Brain microvascular endothelial cell (primary cell): ENCODE measurements at regions not wholly inside any gene's neighbourhood (a gene's known extent, or its start where the extent isn't known, plus 50 kb on each side); places are given as distances from the start of the nearest gene placed in this dataset.

Experiments
- DNase-seq: peaks from one replicate; pipeline ENCODE4 v3.0.0-alpha.2; 2020
- H3K27ac ChIP-seq: fragments of 250-450 bp; sonication (Bioruptor Pico); 2 replicates; pipeline ENCODE4 v1.5.1; 2020; ENCODE audit warnings: mild to moderate bottlenecking, moderate library complexity
- H3K27me3 ChIP-seq: fragments of 250-450 bp; sonication (Bioruptor Pico); replicated peaks from 2 replicates; pipeline ENCODE4 v1.5.1; 2020; ENCODE audit warnings: mild to moderate bottlenecking
- H3K36me3 ChIP-seq: fragments of 250-450 bp; sonication (Bioruptor Pico); replicated peaks from 2 replicates; pipeline ENCODE4 v1.5.1; 2020; ENCODE audit warnings: mild to moderate bottlenecking
- H3K4me3 ChIP-seq: 2 replicates; pipeline ENCODE4 v1.5.1; 2011; ENCODE audit warnings: low read depth, mild to moderate bottlenecking, control low read depth, low read length, moderate library complexity
- CTCF ChIP-seq: IDR thresholded peaks from 2 replicates; pipeline ENCODE4 v1.5.1; 2011; ENCODE audit warnings: low read depth, mild to moderate bottlenecking, moderate library complexity, low read length, control low read depth, inconsistent platforms; ENCODE audit errors: missing control alignments
- in situ Hi-C: cut with HindIII; loops from 2 replicates; pipeline ENCODE4 v1.10.0; 2017; ENCODE audit warnings: low sequenced_read_pairs, low pct_ligation_motif_present

- no peak overlapping the region for H3K27ac ChIP-seq
- no peak for DNase-seq
- H3K4me3 ChIP-seq, result no peak overlapping the region
- TF ChIP-seq CTCF, result no peak
- in situ Hi-C loops, result no loop called here
- H3K27me3 ChIP-seq, result no peaks in the 10 kb centered on the region
- no peaks in the 10 kb centered on the region for H3K36me3 ChIP-seq
Observed at GRCh38 chr3:25125201-25125600, 302.9 kb upstream of the RARB start.

- H3K4me3 ChIP-seq, result no peak overlapping the region
- no peaks in the 10 kb centered on the region for H3K27me3 ChIP-seq
- TF ChIP-seq CTCF, result no peak
- in situ Hi-C loops, result no loop called here
- no peaks in the 10 kb centered on the region for H3K36me3 ChIP-seq
- no peak for DNase-seq
- H3K27ac ChIP-seq, result no peak overlapping the region
Observed at GRCh38 chr3:25128735-25129134, 299.3 kb upstream of the RARB start.

GRCh38 chr3:25130724-25131520, 297.1 kb upstream of the RARB start:
- DNase-seq, result no peak
- TF ChIP-seq CTCF, result no peak

GRCh38 chr3:25133588-25133987, 294.5 kb upstream of the RARB start:
- no peaks in the 10 kb centered on the region for H3K36me3 ChIP-seq

More at GRCh38 chr3:25130724-25131520, 297.1 kb upstream of the RARB start:
- Histone ChIP-seq H3K4me3 (no peak overlapping the region), H3K36me3 (no peaks in the 10 kb centered on the region), H3K27me3 (no peaks in the 10 kb centered on the region), H3K27ac (no peak overlapping the region)
- in situ Hi-C loops, result no loop called here

GRCh38 chr3:25137606-25138005, 290.5 kb upstream of the RARB start:
- Histone ChIP-seq H3K27ac (no peak overlapping the region), H3K4me3 (no peak overlapping the region), H3K27me3 (no peaks in the 10 kb centered on the region), H3K36me3 (no peaks in the 10 kb centered on the region)
- DNase-seq, result no peak
- in situ Hi-C loops, result no loop called here
- no peak for TF ChIP-seq CTCF

More at GRCh38 chr3:25133588-25133987, 294.5 kb upstream of the RARB start:
- in situ Hi-C loops, result no loop called here
- no peak for DNase-seq
- H3K27ac ChIP-seq, result no peak overlapping the region
- no peak for TF ChIP-seq CTCF
- H3K27me3 ChIP-seq, result no peaks in the 10 kb centered on the region
- H3K4me3 ChIP-seq, result no peak overlapping the region

- no peaks in the 10 kb centered on the region for H3K36me3 ChIP-seq
- no peak for DNase-seq
Observed at GRCh38 chr3:25139267-25139666, 288.8 kb upstream of the RARB start.

More at GRCh38 chr3:25139267-25139666, 288.8 kb upstream of the RARB start:
- no peak for TF ChIP-seq CTCF
- in situ Hi-C loops, result no loop called here
- Histone ChIP-seq H3K27ac (no peak overlapping the region), H3K27me3 (no peaks in the 10 kb centered on the region), H3K4me3 (no peak overlapping the region)
